A673 (cell line): ENCODE measurements at regions not wholly inside any gene's neighbourhood (a gene's known extent, or its start where the extent isn't known, plus 50 kb on each side); places are given as distances from the start of the nearest gene placed in this dataset.

ENCODE experiments used
- CTCF ChIP-seq: fragments of 300-800, 200-600 bp; sonication (generic); conservative IDR thresholded peaks from 2 replicates; pipeline ENCODE4 v1.5.1; 2017; ENCODE audit warnings: low read depth, mild to moderate bottlenecking, antibody characterized with exemption, low read length, moderate library complexity, mixed read lengths
- EZH2 ChIP-seq: fragments of 200-600 bp; sonication (generic); IDR thresholded peaks from 2 replicates; pipeline ENCODE4 v1.6.1; 2017; ENCODE audit warnings: borderline replicate concordance, low read depth, mild to moderate bottlenecking, mixed read lengths, antibody characterized with exemption, low read length; ENCODE audit not compliant: poor library complexity, severe bottlenecking

GRCh38 chr9:19651681-19652080 is 137.2 kb downstream of the SLC24A2 start:
- TF ChIP-seq CTCF (no peak), EZH2 (no peak)
